Liver (tissue), 3 donors: ENCODE measurements at regions not wholly inside any gene's neighbourhood (a gene's known extent, or its start where the extent isn't known, plus 50 kb on each side); places are given as distances from the start of the nearest gene placed in this dataset.

Source experiments
- CTCF ChIP-seq: fragments of 150-350 bp; IDR thresholded peaks from 2 replicates; pipeline ENCODE4 v1.5.1; 2017; ENCODE audit warnings: improper control_type of control experiment, low read depth, low read length; ENCODE audit not compliant: missing input control
- JUND ChIP-seq, 2 donors: IDR thresholded peaks; 2 replicates each; pipeline ENCODE4 v1.6.1; 2016; ENCODE audit warnings: antibody characterized with exemption in 2 of 2
- donor health status: healthy.
- donor health status: healthy.

- TF ChIP-seq JUND (IDR thresholded peaks at IDR 0.05) (no peak), CTCF (no peak)
Observed at GRCh38 chr13:106155411-106155810, 380.1 kb downstream of the EFNB2 start.
